GM12878 (cell line): ENCODE measurements at regions not wholly inside any gene's neighbourhood (a gene's known extent, or its start where the extent isn't known, plus 50 kb on each side); places are given as distances from the start of the nearest gene placed in this dataset.

Source experiments
- ATAC-seq: fragments of 200-7000 bp; cut with Tn5 transposase; 3 replicates; pipeline ENCODE4 v1.9.1; 2020; ENCODE audit warnings: mild to moderate bottlenecking, moderate library complexity
- BruUV-seq: library from RNA; stranded (reverse); fragments of 400-500 nt; replicated peaks from 2 replicates; lab custom pipeline; 2021; lab: Mats Ljungman, UMichigan
- CTCF ChIA-PET: fragments of 300-600 bp; sonication (Branson Sonifier 250); formaldehyde crosslinking; extraction: SDS; loops from one replicate; lab custom pipeline; 2021; ENCODE audit warnings: inconsistent platforms; lab: Yijun Ruan, JAX
- POLR2A ChIA-PET: fragments of 350-600 bp; formaldehyde crosslinking; extraction: SDS; loops from one replicate; lab custom pipeline; 2021; ENCODE audit warnings: inconsistent platforms; lab: Charles Lee
- RAD21 ChIA-PET: fragments of 300-600 bp; sonication (Branson Sonifier 250); formaldehyde crosslinking; loops from one replicate; lab custom pipeline; 2023; ENCODE audit warnings: antibody characterized with exemption; ENCODE audit not compliant: unreplicated experiment; lab: Charles Lee
- SMC1A ChIA-PET: fragments of 300-600 bp; sonication (Branson Sonifier 250); formaldehyde crosslinking; loops from one replicate; lab custom pipeline; 2023; ENCODE audit not compliant: unreplicated experiment, uncharacterized antibody; lab: Charles Lee
- DNase-seq: peaks from one replicate; pipeline ENCODE4 v3.0.0-alpha.2; 2011; ENCODE audit warnings: low read depth, low spot score
- FAIRE-seq: peaks from 3 replicates; lab custom pipeline; 2011; peaks lifted over from hg19 to GRCh38; lab: Jason Lieb, UNC
- H2AFZ ChIP-seq: 2 replicates; pipeline ENCODE4 v1.6.0; 2011; ENCODE audit warnings: low read depth, low read length, control low read depth; ENCODE audit not compliant: control insufficient read depth
- H3K27ac ChIP-seq: 2 replicates; pipeline ENCODE4 v1.5.1; 2011; ENCODE audit warnings: control low read depth; ENCODE audit not compliant: control insufficient read depth, insufficient read depth
- H3K27me3 ChIP-seq, 2 experiments: replicated peaks in 1 of 2; 2 replicates each; pipeline versions ENCODE4 v1.6.0 to v1.6.1; 2011; ENCODE audit warnings: low read length in 1 of 2; ENCODE audit not compliant: control insufficient read depth in 2 of 2, insufficient read depth in 2 of 2
- H3K36me3 ChIP-seq, 2 experiments: 2 replicates each; pipeline ENCODE4 v1.5.1; 2011; ENCODE audit warnings: low read length in 1 of 2; ENCODE audit not compliant: control insufficient read depth in 2 of 2, insufficient read depth in 2 of 2
- H3K4me1 ChIP-seq: 2 replicates; pipeline ENCODE4 v1.6.1; 2011; ENCODE audit warnings: mild to moderate bottlenecking, low read length, moderate library complexity, mixed read lengths; ENCODE audit not compliant: control insufficient read depth, insufficient read depth
- H3K4me2 ChIP-seq: 2 replicates; pipeline ENCODE4 v1.6.0; 2011; ENCODE audit warnings: control low read depth; ENCODE audit not compliant: control insufficient read depth, insufficient read depth
- H3K4me3 ChIP-seq: fragments of 200-600 bp; sonication (generic); 2 replicates; pipeline ENCODE4 v1.5.1; 2016
- H3K79me2 ChIP-seq: 2 replicates; pipeline ENCODE4 v1.6.0; 2011; ENCODE audit warnings: low read length; ENCODE audit not compliant: control insufficient read depth, insufficient read depth
- H3K9ac ChIP-seq: 2 replicates; pipeline ENCODE4 v1.8.0; 2011; ENCODE audit warnings: low read length, control low read depth, mixed read lengths; ENCODE audit not compliant: control insufficient read depth, insufficient read depth
- H3K9me3 ChIP-seq: replicated peaks from 3 replicates; pipeline ENCODE4 v1.5.1; 2011; ENCODE audit warnings: mild to moderate bottlenecking, low read length; ENCODE audit not compliant: control insufficient read depth, insufficient read depth
- H4K20me1 ChIP-seq: 2 replicates; pipeline ENCODE4 v1.6.0; 2011; ENCODE audit not compliant: control insufficient read depth, insufficient read depth
- ATF7 ChIP-seq: fragments of 450-650 bp; IDR thresholded peaks from 2 replicates; pipeline ENCODE4 v1.6.1; 2016; ENCODE audit warnings: low read depth, mild to moderate bottlenecking
- KAT2A ChIP-seq: conservative IDR thresholded peaks from 2 replicates; pipeline ENCODE4 v1.6.1; 2011; ENCODE audit warnings: low read depth, low read length; ENCODE audit not compliant: control insufficient read depth
- KDM1A ChIP-seq: fragments of 200-600 bp; sonication (generic); IDR thresholded peaks from 2 replicates; pipeline ENCODE4 v1.6.1; 2016; ENCODE audit warnings: borderline replicate concordance
- NBN ChIP-seq: fragments of 450-650 bp; IDR thresholded peaks from 2 replicates; pipeline ENCODE4 v1.6.1; 2016
- NRF1 ChIP-seq: conservative IDR thresholded peaks from 2 replicates; pipeline ENCODE4 v1.6.1; 2011; ENCODE audit warnings: mild to moderate bottlenecking, low read depth, low read length, improper control_type of control experiment
- POLR2AphosphoS5 ChIP-seq: IDR thresholded peaks from 2 replicates; pipeline ENCODE4 v1.6.1; 2011; ENCODE audit warnings: mild to moderate bottlenecking, low read length, inconsistent platforms
- RB1 ChIP-seq: fragments of 450-650 bp; formaldehyde crosslinking; IDR thresholded peaks from 2 replicates; pipeline ENCODE4 v1.6.1; 2017; ENCODE audit warnings: mild to moderate bottlenecking, borderline replicate concordance
- SIN3A ChIP-seq: IDR thresholded peaks from 2 replicates; pipeline ENCODE4 v1.6.1; 2012; ENCODE audit warnings: low read depth, low read length, improper control_type of control experiment
- SRF ChIP-seq, 2 experiments: IDR thresholded peaks; 2 replicates each; pipeline ENCODE4 v1.6.1; 2011; ENCODE audit warnings: low read depth in 2 of 2, low read length in 2 of 2, mild to moderate bottlenecking in 1 of 2, moderate library complexity in 1 of 2
- TBL1XR1 ChIP-seq: IDR thresholded peaks from 2 replicates; pipeline ENCODE4 v1.6.1; 2012; ENCODE audit warnings: low read depth, low read length, improper control_type of control experiment
- ZNF207 ChIP-seq: fragments of 450-650 bp; IDR thresholded peaks from 2 replicates; pipeline ENCODE4 v1.6.1; 2014; ENCODE audit warnings: antibody characterized with exemption, mild to moderate bottlenecking, borderline replicate concordance
- ZNF384 ChIP-seq: IDR thresholded peaks from 2 replicates; pipeline ENCODE4 v1.6.1; 2012; ENCODE audit warnings: low read depth, mild to moderate bottlenecking, low read length, improper control_type of control experiment, borderline replicate concordance
- WGBS: methylation state at CpG from one replicate; pipeline ENCODE4 v1.1.6; 2016; ENCODE audit warnings: low lambda C conversion rate; ENCODE audit not compliant: insufficient replicate concordance, insufficient coverage; ENCODE audit errors: missing lambda C conversion rate; 5-methylcytosine and 5-hydroxymethylcytosine counted together
- in situ Hi-C: fragments of 300-500 bp; cut with MboI; formaldehyde crosslinking; loops from 9 replicates; pipeline ENCODE4 v1.14.3; 2018; ENCODE audit warnings: mixed read lengths
- intact Hi-C: fragments of 100-400 bp; cut with micrococcal nuclease; formaldehyde crosslinking; loops from one replicate; pipeline ENCODE4 v1.14.2; 2022; ENCODE audit not compliant: unreplicated experiment
- TF ChIP-seq, protein P1 (sequence below): IDR thresholded peaks from 2 replicates; pipeline ENCODE4 v1.6.1; 2012; ENCODE audit warnings: improper control_type of control experiment, low read depth, low read length; ENCODE audit not compliant: insufficient replicate concordance
- TF ChIP-seq, protein P2 (sequence below): fragments of 450-650 bp; IDR thresholded peaks from 2 replicates; pipeline ENCODE4 v1.6.1; 2016; ENCODE audit warnings: mild to moderate bottlenecking
- TF ChIP-seq, protein P3 (sequence below): fragments of 450-650 bp; formaldehyde crosslinking; IDR thresholded peaks from 2 replicates; pipeline ENCODE4 v1.4.0; 2022; ENCODE audit warnings: mild to moderate bottlenecking, moderate library complexity

DNA sequence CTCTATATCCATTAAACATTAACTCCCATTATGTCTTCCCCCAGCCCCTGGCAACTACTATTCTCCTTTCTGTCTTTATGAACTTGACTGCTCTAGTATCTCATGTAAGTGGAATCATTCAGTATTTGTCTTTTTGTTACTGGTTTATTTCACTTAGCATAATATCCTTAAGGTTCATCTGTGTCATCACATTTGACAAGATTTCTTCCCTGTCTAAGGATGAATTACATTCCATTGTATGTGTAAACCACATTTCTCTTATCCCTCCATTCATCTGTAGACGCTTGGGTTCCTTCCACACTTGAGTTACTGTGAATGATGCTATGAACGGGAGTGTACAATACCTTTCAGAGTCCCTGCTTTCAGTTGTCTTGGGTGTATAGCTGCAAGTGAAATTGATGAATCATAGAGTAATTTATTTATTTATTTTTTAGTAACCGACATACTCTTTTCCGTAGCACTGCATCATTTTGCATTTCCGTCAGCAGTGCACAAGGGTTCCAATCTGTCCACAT lies 399.7 kb upstream of the RBFOX1 start:
- no peak overlapping the region for H3K4me3 ChIP-seq

More for the DNA sequence above, 399.7 kb upstream of the RBFOX1 start:
- H3K36me3 ChIP-seq, result no peaks in the 10 kb centered on the region
- ATAC-seq (no peak), DNase-seq (no peak), FAIRE-seq (no peak)
- CTCF ChIA-PET, result no interaction called here
- TF ChIP-seq NRF1 (no peak), POLR2AphosphoS5 (no peak), KDM1A (no peak), KAT2A (no peak), NBN (no peak), ATF7 (no peak), SRF (IDR thresholded peaks at IDR 0.05; ENCODE audit: low read depth in 2 of 2, low read length in 2 of 2) (no peak), ZNF207 (no peak), ZNF384 (no peak), SIN3A (no peak), RB1 (no peak), TBL1XR1 (no peak)
- TF ChIP-seq, protein P1, sequence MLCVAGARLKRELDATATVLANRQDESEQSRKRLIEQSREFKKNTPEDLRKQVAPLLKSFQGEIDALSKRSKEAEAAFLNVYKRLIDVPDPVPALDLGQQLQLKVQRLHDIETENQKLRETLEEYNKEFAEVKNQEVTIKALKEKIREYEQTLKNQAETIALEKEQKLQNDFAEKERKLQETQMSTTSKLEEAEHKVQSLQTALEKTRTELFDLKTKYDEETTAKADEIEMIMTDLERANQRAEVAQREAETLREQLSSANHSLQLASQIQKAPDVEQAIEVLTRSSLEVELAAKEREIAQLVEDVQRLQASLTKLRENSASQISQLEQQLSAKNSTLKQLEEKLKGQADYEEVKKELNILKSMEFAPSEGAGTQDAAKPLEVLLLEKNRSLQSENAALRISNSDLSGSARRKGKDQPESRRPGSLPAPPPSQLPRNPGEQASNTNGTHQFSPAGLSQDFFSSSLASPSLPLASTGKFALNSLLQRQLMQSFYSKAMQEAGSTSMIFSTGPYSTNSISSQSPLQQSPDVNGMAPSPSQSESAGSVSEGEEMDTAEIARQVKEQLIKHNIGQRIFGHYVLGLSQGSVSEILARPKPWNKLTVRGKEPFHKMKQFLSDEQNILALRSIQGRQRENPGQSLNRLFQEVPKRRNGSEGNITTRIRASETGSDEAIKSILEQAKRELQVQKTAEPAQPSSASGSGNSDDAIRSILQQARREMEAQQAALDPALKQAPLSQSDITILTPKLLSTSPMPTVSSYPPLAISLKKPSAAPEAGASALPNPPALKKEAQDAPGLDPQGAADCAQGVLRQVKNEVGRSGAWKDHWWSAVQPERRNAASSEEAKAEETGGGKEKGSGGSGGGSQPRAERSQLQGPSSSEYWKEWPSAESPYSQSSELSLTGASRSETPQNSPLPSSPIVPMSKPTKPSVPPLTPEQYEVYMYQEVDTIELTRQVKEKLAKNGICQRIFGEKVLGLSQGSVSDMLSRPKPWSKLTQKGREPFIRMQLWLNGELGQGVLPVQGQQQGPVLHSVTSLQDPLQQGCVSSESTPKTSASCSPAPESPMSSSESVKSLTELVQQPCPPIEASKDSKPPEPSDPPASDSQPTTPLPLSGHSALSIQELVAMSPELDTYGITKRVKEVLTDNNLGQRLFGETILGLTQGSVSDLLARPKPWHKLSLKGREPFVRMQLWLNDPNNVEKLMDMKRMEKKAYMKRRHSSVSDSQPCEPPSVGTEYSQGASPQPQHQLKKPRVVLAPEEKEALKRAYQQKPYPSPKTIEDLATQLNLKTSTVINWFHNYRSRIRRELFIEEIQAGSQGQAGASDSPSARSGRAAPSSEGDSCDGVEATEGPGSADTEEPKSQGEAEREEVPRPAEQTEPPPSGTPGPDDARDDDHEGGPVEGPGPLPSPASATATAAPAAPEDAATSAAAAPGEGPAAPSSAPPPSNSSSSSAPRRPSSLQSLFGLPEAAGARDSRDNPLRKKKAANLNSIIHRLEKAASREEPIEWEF, result no peak
- TF ChIP-seq, protein P2, sequence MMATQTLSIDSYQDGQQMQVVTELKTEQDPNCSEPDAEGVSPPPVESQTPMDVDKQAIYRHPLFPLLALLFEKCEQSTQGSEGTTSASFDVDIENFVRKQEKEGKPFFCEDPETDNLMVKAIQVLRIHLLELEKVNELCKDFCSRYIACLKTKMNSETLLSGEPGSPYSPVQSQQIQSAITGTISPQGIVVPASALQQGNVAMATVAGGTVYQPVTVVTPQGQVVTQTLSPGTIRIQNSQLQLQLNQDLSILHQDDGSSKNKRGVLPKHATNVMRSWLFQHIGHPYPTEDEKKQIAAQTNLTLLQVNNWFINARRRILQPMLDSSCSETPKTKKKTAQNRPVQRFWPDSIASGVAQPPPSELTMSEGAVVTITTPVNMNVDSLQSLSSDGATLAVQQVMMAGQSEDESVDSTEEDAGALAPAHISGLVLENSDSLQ, result no peak
- TF ChIP-seq, protein P3, sequence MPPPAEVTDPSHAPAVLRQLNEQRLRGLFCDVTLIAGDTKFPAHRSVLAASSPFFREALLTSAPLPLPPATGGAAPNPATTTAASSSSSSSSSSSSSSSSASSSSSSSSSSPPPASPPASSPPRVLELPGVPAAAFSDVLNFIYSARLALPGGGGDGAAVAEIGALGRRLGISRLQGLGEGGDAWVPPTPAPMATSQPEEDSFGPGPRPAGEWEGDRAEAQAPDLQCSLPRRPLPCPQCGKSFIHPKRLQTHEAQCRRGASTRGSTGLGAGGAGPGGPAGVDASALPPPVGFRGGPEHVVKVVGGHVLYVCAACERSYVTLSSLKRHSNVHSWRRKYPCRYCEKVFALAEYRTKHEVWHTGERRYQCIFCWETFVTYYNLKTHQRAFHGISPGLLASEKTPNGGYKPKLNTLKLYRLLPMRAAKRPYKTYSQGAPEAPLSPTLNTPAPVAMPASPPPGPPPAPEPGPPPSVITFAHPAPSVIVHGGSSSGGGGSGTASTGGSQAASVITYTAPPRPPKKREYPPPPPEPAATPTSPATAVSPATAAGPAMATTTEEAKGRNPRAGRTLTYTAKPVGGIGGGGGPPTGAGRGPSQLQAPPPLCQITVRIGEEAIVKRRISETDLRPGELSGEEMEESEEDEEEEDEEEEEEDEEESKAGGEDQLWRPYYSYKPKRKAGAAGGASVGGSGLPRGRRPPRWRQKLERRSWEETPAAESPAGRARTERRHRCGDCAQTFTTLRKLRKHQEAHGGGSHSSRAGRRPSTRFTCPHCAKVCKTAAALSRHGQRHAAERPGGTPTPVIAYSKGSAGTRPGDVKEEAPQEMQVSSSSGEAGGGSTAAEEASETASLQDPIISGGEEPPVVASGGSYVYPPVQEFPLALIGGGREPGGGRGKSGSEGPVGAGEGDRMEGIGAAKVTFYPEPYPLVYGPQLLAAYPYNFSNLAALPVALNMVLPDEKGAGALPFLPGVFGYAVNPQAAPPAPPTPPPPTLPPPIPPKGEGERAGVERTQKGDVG (CRISPR knock-in tag), result no peak
- RAD21 ChIA-PET, result no interaction called here
- H3K27ac ChIP-seq, result no peak overlapping the region
- SMC1A ChIA-PET, result no interaction called here
- no peaks in the 10 kb centered on the region for H4K20me1 ChIP-seq
- POLR2A ChIA-PET, result no interaction called here
- in situ Hi-C loops, result no loop called here
- no peaks in the 10 kb centered on the region for H3K9me3 ChIP-seq
- no peak overlapping the region for H3K4me2 ChIP-seq
- 54% methylated on average over 5 of the region's 5 CpGs for WGBS
- no peaks in the 10 kb centered on the region for H3K4me1 ChIP-seq
- no peaks in the 10 kb centered on the region for H3K27me3 ChIP-seq
- no peak overlapping the region for H3K9ac ChIP-seq
- intact Hi-C loops, result no loop called here
- BruUV-seq, result no TSS peak
- no peaks in the 10 kb centered on the region for H3K79me2 ChIP-seq
- H2AFZ ChIP-seq, result no peak overlapping the region
